IMR-90 (cell line): ENCODE measurements at regions not wholly inside any gene's neighbourhood (a gene's known extent, or its start where the extent isn't known, plus 50 kb on each side); places are given as distances from the start of the nearest gene placed in this dataset.

Source experiments
- BHLHE40 ChIP-seq: fragments of 150-350 bp; IDR thresholded peaks from 2 replicates; pipeline ENCODE4 v1.6.1; 2016; ENCODE audit warnings: mild to moderate bottlenecking, low read depth, low read length
- CEBPB ChIP-seq: IDR thresholded peaks from 2 replicates; pipeline ENCODE4 v1.6.1; 2012; ENCODE audit warnings: low read depth, low read length, improper control_type of control experiment
- POLR2A ChIP-seq: IDR thresholded peaks from 2 replicates; pipeline ENCODE4 v1.6.1; 2012; ENCODE audit warnings: mild to moderate bottlenecking, low read depth, low read length
- RAD21 ChIP-seq: IDR thresholded peaks from 2 replicates; pipeline ENCODE4 v1.6.1; 2012; ENCODE audit warnings: low read length, improper control_type of control experiment
- RFX5 ChIP-seq: IDR thresholded peaks from 2 replicates; pipeline ENCODE4 v1.8.0; 2012; ENCODE audit warnings: low read depth, mild to moderate bottlenecking, low read length, moderate library complexity
- SMC3 ChIP-seq: fragments of 150-350 bp; IDR thresholded peaks from 2 replicates; pipeline ENCODE4 v1.6.1; 2016; ENCODE audit warnings: low read depth, mild to moderate bottlenecking, antibody characterized with exemption, low read length, moderate library complexity
- USF2 ChIP-seq: fragments of 150-350 bp; IDR thresholded peaks from 2 replicates; pipeline ENCODE4 v1.6.1; 2017; ENCODE audit warnings: mild to moderate bottlenecking, antibody characterized with exemption, low read length, low read depth
- TF ChIP-seq, protein P1 (sequence below): conservative IDR thresholded peaks from 2 replicates; pipeline ENCODE4 v1.5.1; 2012; ENCODE audit warnings: mild to moderate bottlenecking, low read depth, low read length, improper control_type of control experiment
- TF ChIP-seq, protein P2 (sequence below): fragments of 150-350 bp; IDR thresholded peaks from 2 replicates; pipeline ENCODE4 v1.6.1; 2016; ENCODE audit warnings: low read depth, mild to moderate bottlenecking, low read length, moderate library complexity, borderline replicate concordance

DNA sequence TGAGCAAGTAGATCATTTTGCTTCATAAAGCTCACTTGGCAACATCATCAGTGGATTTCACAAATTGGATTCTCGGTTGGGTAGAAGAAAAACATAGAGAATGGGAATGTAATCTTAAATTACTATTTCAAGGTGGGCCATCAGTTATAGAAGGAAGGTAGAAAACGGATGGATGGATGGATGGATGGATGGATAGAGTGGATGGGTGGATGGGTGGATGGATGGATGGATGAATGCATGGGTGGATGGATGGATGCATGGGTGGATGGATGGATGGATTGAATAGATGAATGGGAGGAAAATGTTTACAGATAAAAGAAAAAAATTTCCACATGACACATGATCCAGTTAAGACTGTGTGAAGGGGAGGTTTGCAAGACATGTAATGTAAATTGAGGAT lies 159.7 kb downstream of the MEX3B start:
- TF ChIP-seq, protein P1, sequence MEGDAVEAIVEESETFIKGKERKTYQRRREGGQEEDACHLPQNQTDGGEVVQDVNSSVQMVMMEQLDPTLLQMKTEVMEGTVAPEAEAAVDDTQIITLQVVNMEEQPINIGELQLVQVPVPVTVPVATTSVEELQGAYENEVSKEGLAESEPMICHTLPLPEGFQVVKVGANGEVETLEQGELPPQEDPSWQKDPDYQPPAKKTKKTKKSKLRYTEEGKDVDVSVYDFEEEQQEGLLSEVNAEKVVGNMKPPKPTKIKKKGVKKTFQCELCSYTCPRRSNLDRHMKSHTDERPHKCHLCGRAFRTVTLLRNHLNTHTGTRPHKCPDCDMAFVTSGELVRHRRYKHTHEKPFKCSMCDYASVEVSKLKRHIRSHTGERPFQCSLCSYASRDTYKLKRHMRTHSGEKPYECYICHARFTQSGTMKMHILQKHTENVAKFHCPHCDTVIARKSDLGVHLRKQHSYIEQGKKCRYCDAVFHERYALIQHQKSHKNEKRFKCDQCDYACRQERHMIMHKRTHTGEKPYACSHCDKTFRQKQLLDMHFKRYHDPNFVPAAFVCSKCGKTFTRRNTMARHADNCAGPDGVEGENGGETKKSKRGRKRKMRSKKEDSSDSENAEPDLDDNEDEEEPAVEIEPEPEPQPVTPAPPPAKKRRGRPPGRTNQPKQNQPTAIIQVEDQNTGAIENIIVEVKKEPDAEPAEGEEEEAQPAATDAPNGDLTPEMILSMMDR: no peak
- TF ChIP-seq BHLHE40 (no peak), SMC3 (no peak), POLR2A (no peak), RFX5 (no peak), CEBPB (no peak), USF2 (no peak), RAD21 (no peak)
- TF ChIP-seq, protein P2, sequence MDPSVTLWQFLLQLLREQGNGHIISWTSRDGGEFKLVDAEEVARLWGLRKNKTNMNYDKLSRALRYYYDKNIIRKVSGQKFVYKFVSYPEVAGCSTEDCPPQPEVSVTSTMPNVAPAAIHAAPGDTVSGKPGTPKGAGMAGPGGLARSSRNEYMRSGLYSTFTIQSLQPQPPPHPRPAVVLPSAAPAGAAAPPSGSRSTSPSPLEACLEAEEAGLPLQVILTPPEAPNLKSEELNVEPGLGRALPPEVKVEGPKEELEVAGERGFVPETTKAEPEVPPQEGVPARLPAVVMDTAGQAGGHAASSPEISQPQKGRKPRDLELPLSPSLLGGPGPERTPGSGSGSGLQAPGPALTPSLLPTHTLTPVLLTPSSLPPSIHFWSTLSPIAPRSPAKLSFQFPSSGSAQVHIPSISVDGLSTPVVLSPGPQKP: no peak
